GM11168 (cell line): ENCODE measurements at regions not wholly inside any gene's neighbourhood (a gene's known extent, or its start where the extent isn't known, plus 50 kb on each side); places are given as distances from the start of the nearest gene placed in this dataset.

ENCODE experiments used
- in situ Hi-C: fragments of 300-500 bp; cut with MboI; formaldehyde crosslinking; loops from one replicate; pipeline ENCODE4 v1.12.0; 2022; ENCODE audit warnings: low sequenced_read_pairs; ENCODE audit not compliant: unreplicated experiment

DNA sequence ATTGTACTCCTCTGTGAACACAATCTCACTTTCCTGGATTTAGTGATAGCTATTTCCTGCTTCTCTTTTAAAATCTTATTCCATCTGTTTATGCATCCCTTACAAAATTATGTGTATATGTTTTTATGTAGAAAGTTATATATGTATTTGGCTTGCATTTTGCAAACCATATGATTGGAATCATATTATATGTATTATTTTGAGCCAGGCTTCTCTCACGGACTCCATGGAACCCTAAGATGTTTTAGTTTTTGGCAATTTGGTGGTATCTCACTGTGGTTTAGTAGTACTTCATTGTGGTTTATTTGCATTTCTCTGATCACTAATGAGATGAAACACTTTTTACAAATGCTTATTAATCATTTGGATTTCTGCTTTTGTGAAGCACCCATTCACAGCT, 507.3 kb upstream of the KIRREL3 start:
- in situ Hi-C loops = no loop called here

DNA sequence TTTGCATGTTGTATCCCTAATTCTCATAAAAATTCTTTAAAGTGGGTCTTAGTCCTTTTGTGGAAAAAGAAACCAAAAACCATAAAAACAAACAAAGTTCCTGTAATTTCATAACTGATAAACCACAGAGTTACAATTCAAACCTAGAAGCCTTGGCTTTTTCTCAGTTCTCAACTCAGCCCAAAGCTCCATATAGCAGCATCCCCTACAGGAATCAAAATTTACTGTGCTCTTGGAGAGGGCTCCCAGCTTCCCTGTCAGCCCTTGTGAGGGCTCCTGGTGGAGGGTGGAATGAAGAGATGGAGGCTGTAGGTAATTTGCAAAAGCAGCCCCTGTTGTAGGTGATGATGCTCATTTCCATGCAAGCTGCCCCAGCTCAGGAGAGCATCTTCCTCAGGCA, 506.1 kb upstream of the KIRREL3 start:
- in situ Hi-C loops = no loop called here

DNA sequence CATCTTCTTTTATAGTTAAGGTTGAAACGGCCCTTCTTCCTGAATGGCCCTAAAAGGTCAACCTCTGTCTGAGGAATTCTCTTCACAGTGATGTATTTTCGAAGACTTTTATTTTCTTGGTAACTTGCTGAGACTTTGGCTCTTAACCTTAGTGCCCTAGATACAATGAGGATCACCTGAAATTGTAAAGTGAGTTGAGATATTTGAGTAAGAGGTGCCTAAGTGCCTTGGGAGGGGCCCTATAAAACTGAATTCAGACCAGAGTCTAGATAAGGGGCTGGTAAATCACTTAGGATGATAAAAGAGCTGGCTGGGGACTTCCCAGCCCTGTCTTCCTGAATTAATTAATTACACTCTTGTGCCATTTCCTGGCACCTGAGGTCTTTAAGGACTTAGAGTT, 505.6 kb upstream of the KIRREL3 start:
- in situ Hi-C loops = no loop called here

- in situ Hi-C loops = no loop called here
Observed at GRCh38 chr11:127496165-127496564, 495.6 kb upstream of the KIRREL3 start.

- in situ Hi-C loops = no loop called here
Observed at GRCh38 chr11:127493330-127494022, 492.9 kb upstream of the KIRREL3 start.

DNA sequence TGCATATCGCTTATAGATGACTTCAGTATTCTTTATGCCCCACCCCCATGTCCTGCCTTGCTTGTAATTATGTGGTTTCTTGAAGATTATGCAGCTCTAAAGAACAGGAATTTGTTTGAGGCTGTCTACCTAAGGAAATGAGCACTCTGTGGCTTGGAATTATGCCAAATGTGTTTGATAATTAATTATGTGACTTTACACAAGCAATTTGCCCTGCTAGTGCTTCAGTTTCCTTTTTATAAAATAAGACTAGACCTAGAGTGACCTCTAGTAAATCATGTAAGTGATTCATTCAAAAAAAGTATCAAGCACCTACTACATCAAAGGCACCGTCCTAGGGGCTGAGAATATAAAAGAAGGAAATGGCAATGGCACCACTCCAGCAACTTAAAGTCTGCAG, 491.5 kb upstream of the KIRREL3 start:
- in situ Hi-C loops = no loop called here

DNA sequence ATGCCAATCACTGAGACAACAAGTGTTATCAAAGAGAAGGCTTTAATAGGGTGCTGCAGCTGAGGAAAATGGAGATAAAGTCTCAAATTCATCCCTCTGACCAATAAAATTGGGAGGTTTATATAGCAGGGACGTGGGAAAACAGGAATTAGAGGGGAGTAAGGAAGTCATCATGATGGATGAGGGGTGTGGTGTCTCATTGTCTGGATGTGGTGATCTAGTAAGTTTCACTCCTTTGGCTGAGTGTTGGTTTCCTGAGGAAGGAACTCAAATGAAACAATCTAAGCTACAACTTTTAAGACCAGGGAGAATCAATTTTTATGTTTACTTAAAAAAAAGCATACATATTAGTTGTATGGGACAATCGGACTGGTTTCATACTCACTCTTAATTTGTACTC, 491.0 kb upstream of the KIRREL3 start:
- in situ Hi-C loops = no loop called here

DNA sequence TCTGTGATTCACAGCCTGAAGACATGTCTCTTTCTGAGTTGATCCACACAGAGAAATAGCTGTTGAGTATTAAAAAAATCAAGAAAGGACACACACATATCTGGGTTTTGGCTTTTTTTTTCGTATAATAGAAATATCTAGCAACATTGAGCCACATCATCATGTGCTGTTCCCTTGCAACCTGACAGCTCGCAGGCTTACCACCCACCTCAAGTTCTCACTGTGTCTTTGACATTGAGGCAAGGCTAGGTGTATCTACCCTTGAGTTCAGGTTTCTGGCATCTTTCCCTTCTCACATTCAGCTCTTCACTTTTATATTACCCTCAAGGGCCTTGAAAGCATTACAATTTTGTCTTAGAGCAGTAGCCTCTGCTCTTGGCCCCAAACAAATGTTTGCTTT, 490.3 kb upstream of the KIRREL3 start:
- in situ Hi-C loops = no loop called here

DNA sequence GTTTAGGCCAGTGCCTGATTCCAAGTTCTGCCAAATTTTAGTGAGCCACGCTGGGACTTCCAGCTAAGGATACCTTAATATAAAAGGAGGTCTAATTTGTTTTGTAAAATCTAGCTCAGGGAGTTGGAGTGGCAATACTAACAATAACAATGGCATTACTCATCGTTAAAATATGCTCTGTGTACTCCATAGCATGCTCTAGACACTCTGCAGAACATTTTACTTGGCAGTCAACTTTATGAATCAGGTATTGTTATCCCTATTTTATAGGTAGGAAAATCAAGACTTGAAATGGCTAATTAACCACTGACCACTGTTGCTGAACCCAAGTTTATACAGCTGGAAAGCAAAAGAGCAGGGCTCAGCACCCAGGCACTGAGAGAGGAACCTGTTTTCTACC, 485.0 kb upstream of the KIRREL3 start:
- in situ Hi-C loops = no loop called here

DNA sequence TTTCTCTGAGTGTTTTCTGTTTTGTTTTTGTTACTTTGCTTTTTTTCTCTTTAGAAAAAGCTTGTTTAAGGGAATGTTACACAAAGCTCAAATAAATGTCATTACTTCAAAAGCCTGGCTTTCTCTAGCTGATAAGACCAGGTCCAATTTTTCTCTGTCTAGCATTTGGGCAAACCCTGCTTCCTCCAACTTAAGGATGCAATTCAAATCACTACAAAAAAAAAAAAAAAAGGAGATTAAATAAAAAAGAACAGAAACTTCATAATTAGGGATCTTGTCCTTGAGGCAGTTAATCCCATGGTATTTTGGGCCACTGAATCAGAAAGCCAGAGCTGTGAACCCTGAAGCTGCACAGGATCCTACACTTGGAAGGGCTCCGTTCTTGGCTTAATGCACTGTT, 480.8 kb upstream of the KIRREL3 start:
- in situ Hi-C loops = no loop called here

DNA sequence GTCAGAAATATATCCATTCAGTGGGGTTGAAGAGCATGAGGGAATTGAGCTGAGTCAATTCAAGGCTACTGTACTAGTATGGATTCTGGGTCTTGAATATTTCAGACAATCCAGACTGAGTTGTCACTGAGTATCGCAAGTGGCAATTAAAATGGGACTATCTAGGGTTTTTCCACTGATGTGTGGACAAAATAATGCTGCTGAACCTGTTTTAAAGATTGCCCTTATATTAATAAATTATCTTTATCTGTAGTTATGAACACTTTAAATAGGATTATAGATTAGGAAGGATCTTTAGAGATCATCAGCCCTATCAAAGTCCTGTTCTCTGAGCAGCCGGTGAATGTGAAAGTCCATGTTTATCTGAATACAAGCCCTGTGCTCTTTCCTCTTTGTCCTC, 478.3 kb upstream of the KIRREL3 start:
- in situ Hi-C loops = no loop called here

DNA sequence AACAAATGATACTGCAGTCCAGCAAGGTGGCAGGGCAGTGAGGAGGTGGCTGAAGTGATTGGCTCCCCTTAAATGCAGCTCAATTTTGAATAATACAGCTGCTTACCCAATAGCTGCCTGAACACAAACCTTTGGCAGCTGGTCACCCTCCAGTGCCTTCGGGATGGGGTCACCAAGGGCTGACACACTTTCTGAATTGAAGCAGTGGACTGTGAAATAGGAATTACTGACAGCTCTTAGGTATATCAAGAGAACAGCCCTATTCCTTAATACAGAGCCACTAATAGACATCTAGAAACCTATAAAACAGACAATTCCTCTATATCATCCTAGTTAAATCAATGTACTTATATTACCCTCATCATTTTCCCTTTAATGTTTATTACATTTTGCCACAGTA, 474.2 kb upstream of the KIRREL3 start:
- in situ Hi-C loops = no loop called here

DNA sequence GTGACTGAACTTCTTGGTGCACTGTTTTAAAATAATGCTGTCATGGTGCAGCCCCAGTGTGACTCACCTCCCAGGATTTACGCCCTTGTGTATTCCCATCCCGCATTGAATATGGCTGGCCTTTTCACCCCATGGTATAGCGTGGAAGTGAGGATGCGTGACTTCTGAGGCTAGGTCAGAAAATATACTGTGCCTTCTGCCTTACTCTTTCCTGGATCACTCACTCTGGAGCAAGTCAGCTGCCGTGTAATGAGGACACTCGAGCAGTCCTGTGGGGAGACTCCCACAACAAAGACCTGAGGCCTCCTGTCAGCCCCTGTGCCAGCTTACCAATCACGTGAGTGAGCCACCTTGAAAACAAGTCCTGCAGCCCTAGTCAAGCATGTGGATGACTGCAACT, 471.9 kb upstream of the KIRREL3 start:
- in situ Hi-C loops = no loop called here

DNA sequence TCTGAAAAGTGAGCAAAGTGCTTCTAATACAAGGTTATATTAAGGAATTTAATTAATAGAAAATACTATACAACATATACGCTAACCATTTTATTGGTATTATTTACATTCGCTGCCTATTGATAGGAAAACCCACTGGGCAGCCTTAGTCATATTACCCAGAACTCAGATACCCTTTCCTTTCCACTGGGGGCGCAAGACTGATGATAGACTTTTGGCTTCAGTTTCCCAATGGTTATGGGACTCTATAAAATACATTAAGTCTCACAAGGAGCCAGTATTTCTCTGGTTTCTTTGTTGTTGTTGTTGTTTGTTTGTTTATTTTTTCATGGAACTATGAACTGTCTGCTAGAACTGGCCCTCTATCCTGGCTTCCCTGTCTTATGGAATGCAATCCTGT, 471.1 kb upstream of the KIRREL3 start:
- in situ Hi-C loops = no loop called here

DNA sequence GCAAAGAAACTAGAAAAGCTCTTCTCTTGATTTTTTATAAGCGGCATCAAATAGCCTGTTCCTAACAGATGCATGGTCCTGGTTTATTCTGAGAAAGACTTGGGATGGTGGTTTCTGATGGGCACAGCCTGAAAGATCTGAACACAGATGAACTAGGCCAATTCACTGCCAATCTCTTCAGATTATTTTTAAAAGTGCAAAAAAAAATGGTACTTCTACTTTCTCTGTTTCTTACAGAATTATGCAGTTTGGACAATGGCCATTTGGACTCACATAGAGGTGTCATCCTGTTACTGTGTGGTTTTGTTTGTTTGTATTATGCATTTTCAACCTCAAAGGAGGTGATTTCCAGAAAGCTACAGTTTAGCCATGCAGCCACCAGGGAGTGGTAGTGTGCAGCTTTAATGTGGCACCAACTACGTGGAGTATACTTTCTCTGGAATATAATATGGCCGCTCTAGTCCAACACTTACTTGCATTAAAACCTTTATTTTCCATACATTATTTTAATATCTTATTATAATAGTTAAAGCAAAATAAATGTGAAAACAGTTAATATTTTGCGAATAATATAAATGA, 469.8 kb upstream of the KIRREL3 start:
- in situ Hi-C loops = no loop called here

- in situ Hi-C loops = no loop called here
Observed at GRCh38 chr11:127464325-127464724, 463.8 kb upstream of the KIRREL3 start.

DNA sequence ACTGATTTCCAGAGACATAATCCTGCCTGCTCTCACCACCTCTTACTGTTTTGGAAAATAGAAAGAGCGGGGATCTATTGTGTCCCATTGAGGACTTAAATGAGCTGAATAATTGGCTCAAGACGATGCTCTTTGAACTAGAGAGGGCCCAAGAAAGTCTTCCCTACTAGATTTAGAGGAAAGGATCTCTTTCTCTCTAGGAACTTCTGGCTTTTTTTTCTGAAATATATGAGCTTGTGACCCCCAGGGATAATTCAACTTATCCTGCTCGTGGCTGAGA, 461.4 kb upstream of the KIRREL3 start:
- in situ Hi-C loops = no loop called here

DNA sequence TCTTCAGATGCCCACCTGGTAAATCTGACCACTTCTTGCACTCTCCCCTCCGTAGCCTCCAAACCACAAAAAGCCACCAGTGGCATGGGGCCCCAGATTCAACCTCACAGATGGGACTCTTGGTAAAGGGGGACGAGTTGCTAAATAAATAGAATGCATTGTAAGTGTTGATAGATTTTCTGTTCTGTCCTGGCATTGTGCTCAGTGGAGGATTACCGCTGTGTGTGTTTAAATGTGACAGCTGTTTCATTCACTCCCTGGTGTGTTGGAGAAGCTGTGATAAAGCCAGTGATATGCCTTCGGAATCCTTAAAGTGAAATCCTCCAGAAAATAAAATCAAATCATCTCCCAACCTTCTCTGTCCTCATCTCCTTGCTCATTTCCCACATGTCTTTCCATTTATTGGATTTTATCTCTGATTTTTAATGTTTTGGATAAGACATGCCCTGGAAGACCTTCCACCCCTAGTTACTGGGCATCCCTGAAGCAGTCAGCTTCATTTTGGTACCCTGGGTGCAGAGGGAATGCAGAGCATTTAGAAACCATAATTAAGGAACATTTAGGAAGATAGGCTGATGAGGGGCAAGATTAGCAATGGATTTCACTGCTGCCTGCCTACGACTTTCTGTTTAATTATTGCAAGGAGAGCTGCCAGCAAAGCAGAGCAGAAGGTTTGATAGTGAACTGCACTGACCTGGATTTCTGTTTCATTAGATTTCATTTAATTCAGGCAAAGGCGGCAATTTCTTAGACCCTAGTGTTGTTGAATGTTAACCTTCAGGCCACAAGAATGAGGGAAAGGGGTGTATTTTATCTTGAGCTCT, 460.9 kb upstream of the KIRREL3 start:
- in situ Hi-C loops = no loop called here

- in situ Hi-C loops = no loop called here
Observed at GRCh38 chr11:127458561-127458960, 458.0 kb upstream of the KIRREL3 start.

GRCh38 chr11:127454856-127455255, 454.3 kb upstream of the KIRREL3 start:
- in situ Hi-C loops = no loop called here

DNA sequence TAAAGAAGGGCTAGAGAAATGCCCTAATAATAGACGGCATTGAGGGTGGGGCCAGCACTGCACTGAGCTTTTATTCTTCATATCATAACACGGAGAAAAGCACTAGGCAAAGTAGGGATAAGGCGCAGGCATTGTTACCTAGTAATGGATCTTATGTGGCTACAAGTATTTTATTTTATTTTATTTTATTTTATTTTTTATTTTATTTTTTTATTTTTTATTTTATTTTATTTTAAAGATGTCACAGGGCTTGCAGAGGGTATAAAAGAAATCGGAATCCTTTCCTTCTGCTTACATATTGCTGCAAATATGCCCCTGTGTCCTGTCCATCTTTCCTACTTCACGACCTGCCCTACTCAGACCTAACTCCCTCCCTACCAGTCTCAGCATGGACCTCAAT, 452.0 kb upstream of the KIRREL3 start:
- in situ Hi-C loops = no loop called here

DNA sequence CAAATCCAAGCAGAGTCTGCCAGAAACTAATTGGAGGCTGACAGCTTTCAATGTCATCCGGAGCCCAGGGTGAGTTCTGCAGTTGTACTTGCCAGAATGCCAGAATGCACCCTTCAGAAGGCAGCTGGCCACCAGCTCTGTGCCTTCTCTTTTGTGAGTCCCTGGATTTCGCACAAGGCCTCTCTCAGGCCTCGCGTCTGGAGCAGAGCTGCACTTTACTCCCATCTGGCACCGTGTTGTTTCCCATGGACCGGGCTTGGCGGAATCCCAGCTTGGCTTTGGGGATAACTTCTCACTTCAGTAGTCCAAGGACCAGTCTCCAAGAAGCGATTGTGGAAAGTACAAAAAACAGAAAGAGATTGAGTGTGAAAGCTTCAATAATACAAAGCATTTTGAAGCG, 451.3 kb upstream of the KIRREL3 start:
- in situ Hi-C loops = no loop called here
